ENCODE measurements at regions not wholly inside any gene's neighbourhood (a gene's known extent, or its start where the extent isn't known, plus 50 kb on each side); places are given as distances from the start of the nearest gene placed in this dataset.
"Not testable (repeated sequence)": the region's sequence is repeated elsewhere in the genome, so short reads cannot be mapped to it uniquely, and the experiment has no call there.

DNA sequence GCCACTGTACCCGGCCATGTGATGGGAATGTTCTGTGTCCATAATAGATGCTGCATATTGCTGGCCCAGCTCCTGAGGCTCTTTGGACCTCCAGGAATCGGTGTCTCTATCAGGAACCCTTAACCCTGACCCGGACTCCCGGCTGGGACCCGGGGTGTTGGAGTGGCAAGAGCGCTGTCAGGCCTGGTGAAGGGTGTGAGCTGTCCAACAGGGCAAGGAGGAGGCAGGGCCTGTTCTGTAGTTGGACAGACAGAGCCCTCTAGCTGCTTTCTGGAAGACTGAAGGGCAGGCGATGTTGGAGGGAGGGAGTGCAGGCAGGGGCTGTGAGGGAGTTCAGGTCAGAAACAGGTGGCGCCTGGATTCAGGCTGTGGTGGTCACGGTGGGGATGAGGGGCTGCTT, 3082.3 kb downstream of the RPIA start:
- not testable (repeated sequence) for DNase-seq (ENCODE audit: low read depth); H3K4me3 ChIP-seq (ENCODE audit: low read depth, low read length)

DNA sequence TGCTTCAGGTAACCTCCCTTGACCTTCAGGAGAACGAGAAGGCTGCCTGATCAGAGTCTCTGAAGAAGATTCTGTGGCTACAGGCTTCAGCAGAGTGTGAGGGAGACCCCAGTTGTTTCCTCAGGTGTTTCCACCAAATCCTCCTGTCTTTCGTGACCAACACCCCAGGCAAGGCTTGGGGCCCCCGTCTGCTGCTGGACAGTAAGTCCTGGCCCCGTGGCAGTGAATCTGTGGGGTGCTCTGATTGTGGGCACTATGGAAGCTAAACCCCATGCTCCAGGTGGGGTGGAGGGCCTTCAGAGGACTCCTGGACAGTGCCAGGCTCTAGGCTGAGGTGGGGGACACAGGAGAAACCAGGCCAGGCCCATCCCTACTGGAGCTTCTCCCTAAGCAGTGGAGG, 3083.7 kb downstream of the RPIA start:
- not testable (repeated sequence) for H3K4me3 ChIP-seq (ENCODE audit: low read depth, low read length); DNase-seq (ENCODE audit: low read depth)

DNA sequence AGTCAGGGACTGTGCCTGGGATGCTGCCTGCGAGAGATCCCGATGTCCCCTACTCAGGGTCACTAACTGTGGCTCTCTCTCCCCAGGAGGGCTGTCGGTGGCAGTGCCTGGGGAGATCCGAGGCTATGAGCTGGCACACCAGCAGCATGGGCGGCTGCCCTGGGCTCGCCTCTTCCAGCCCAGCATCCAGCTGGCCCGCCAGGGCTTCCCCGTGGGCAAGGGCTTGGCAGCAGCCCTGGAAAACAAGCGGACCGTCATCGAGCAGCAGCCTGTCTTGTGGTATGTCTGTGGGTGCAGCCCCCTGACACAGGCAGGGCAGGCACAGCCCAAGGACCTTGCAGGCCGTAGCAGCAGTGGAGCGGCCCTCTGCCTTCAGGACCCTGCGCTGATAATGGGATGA, 3088.9 kb downstream of the RPIA start:
- DNase-seq (ENCODE audit: low read depth); H3K4me3 ChIP-seq (ENCODE audit: low read depth, low read length): not testable (repeated sequence)

DNA sequence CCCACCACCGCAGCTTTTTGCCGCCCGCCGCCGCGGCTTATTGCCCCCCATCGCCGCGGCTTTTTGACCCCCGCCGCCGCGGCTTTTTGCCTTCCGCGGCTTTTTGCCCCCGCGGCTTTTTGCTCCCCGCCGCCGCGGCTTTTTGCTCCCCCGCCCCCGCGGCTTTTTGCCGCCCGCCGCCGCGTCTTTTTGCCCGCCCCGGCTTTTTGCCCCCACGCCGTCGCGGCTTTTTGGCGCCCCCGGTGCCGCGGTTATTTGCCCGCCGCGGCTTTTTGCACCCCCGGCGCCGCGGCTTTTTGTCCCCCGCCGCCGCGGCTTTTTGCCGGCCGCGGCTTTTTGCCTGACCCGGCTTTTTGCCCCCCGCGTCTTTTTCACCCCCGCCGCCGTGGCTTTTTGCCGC, 3061.8 kb upstream of the TEKT4 start:
- not testable (repeated sequence) for DNase-seq (ENCODE audit: low read depth); H3K4me3 ChIP-seq (ENCODE audit: low read depth, low read length)

DNA sequence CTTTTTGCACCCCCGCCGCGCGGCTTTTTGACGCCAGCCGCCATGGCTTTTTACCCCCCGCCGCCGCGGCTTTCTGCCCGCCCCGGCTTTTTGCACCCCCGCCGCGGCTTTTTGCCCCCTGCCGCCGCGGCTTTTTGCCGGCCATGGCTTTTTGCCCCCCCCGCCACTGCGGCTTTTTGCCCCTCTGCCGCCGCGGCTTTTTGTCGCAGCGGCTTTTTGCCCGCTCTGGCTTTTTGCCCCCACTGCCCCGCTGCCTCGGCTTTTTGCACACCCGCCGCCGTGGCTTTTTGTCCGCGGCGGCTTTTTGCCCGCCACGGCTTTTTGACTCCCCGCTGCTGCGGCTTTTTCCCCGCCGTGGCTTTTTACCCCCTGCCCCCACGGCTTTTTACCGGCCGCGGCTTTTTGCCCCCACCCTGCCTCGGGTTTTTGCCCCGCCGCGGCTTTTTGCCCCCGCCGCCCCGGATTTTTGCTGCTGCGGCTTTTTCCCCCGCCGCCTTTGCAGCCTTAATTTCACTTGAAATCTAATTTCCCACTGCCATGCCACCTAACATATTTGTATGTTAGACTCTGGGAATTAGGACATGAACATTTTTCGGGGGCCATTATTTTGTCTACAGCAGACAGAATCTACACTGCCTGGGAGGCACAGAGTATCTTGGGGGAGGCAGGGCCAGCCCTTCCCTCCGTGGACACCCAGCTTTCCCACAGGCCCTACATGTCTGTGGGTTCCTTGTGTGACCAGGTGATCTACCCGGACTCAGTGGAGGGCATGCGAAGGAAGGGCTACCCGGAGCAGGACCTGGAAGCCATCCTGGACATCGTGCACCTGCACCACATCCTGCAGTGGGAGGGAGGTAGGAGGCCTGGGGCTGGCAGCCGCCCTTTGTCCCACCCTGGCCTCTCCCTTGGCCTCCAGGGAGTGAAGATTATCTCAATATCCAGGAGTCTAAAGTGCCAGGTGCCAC, 3031.0 kb upstream of the TEKT4 start:
- no peak overlapping the region for H3K4me3 ChIP-seq (ENCODE audit: low read depth, low read length)
- TF ChIP-seq, protein P1, sequence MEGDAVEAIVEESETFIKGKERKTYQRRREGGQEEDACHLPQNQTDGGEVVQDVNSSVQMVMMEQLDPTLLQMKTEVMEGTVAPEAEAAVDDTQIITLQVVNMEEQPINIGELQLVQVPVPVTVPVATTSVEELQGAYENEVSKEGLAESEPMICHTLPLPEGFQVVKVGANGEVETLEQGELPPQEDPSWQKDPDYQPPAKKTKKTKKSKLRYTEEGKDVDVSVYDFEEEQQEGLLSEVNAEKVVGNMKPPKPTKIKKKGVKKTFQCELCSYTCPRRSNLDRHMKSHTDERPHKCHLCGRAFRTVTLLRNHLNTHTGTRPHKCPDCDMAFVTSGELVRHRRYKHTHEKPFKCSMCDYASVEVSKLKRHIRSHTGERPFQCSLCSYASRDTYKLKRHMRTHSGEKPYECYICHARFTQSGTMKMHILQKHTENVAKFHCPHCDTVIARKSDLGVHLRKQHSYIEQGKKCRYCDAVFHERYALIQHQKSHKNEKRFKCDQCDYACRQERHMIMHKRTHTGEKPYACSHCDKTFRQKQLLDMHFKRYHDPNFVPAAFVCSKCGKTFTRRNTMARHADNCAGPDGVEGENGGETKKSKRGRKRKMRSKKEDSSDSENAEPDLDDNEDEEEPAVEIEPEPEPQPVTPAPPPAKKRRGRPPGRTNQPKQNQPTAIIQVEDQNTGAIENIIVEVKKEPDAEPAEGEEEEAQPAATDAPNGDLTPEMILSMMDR (IDR thresholded peaks at IDR 0.05; ENCODE audit: insufficient read depth, low read length): no peak
- no peak for DNase-seq (ENCODE audit: low read depth)

DNA sequence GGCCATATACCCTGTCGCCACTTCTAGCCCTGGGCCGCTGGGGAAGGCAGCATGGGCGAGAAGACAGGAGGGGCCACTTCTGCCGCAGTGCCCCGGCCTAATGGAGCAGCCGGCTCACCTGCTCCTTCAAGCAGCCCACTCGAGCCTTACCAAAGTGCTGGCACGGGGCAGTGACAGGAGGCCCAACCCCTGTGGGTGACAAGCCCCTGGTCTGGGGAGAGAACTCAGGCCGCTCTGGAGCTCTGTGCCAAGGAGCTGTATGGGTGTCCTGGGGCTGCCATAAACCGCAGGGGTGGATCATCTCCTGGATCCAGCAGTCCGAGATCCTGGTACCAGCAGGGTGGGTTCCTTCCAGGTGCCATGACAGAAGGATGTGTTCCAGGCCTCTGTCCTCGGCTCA, 3029.0 kb upstream of the TEKT4 start:
- not testable (repeated sequence) for DNase-seq (ENCODE audit: low read depth); H3K4me3 ChIP-seq (ENCODE audit: low read depth, low read length)

DNA sequence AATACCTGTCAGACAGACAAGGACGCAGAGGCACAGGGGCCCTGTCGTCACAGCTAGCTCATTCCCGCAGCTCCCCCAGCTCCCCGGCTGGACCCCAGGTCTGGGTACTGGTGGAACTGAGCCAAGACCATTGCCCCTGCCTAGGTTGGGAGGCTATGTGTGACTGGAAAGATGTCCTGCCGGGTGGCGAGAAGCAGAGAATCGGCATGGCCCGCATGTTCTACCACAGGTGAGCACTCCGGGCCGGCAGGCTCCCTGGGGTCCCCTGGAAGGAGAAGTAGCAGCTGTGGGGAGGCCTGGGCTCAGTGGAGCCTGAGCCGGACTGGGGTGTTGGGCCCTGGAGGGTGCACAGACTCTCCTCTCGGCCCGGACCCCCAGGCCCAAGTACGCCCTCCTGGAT, 3028.3 kb upstream of the TEKT4 start:
- not testable (repeated sequence) for DNase-seq (ENCODE audit: low read depth); H3K4me3 ChIP-seq (ENCODE audit: low read depth, low read length)

DNA sequence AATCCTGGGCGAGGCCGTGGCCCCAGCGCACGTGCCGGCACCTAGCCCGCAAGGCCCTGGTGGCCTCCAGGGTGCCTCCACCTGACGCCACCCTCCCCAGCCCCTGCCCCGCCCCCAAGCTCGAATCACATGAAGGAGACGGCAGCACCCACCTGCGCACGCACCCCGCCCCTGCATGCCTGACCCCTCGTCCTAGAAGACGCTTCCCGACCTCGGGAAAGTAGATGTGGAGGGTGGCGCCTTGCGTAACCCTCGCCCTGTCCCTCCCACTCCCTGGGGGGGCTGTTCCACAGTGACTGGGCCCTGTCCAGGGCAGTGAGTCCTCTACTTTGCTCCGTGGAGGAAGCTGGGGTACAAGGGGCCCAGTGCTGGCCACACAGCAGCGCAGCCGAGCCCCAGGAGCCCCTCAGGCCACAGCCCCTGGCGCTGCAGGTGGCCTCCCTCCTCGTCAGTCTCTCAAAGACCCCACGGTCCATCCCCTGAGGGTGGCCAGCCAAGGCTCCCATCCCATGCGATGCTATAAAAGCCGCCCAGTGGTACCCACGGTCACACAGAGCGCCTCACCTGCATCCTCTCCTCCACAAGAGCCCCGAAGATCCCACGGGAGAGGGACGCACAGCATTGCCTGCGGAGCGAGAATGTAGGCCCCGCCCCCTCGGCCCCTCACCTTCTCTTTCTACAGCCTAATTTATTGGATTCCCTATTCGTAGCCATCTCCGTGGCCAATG, 3027.3 kb upstream of the TEKT4 start:
- not testable (repeated sequence) for H3K4me3 ChIP-seq (ENCODE audit: low read depth, low read length); DNase-seq (ENCODE audit: low read depth)

DNA sequence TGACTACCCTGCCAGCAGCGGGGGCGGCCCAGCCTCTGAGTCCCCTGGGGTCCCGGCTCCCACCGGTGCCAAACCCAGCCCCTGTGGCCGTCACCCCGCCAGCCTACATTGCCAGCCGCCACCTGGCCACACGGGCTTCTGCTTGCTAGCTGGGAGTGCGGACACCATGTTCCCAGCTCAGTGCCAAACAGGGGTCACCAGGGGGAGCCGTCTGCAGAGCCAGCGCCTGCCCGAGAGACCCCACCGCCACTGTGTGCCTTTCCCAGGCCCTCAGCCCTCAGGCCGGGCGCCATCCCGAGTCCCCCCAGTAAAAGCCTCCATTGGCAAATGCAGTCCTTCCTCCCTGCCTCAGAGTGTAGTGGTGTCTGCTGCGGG, 3026.8 kb upstream of the TEKT4 start:
- H3K4me3 ChIP-seq (ENCODE audit: low read depth, low read length); DNase-seq (ENCODE audit: low read depth): not testable (repeated sequence)

DNA sequence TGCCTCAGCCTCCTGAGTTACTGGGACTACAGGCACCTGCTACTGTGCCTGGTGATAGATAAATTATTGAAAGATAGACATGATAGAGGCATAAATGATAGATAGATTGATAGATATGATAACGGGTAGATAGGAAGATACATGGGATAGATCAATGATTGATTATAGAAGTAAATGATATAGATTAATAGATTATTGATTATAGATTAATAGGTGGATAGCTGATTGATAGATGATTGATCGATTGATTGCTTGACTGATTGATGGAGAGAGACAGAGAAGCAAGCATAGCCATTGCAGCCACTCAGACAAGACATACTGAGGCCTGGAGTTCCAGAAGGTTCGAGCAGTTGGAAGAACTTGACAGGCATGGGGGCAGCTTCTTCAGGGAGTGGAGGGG, 3024.8 kb upstream of the TEKT4 start:
- not testable (repeated sequence) for DNase-seq (ENCODE audit: low read depth)

DNA sequence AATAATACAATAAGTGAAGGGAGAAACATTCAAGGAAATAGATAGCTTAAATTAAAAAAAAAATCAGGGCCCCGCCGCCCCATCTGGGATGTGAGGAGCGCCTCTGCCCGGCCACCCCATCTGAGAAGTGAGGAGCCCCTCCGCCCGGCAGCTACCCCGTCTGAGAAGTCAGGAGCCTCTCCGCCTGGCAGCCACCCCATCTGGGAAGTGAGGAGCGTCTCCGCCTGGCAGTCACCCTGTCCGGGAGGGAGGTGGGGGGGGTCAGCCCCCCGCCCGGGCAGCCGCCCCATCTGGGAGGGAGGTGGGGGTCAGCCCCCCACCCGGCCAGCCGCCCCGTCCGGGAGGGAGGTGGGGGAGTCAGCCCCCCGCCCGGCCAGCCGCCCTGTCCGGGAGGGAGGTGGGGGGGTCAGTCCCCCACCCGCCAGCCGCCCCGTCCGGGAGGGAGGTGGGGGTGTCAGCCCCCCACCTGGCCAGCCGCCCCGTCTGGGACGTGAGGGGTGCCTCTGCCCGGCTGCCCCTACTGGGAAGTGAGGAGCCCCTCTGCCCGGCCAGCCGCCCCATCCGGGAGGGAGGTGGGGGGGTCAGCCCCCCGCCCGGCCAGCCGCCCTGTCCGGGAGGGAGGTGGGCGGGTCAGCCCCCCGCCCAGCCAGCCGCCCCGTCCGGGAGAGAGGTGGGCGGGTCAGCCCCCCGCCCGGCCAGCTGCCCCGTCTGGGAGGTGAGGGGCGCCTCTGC, 3019.4 kb upstream of the TEKT4 start:
- not testable (repeated sequence) for DNase-seq (ENCODE audit: low read depth); H3K4me3 ChIP-seq (ENCODE audit: low read depth, low read length)

More for the DNA sequence above, 3024.8 kb upstream of the TEKT4 start:
- H3K4me3 ChIP-seq (ENCODE audit: low read depth, low read length): not testable (repeated sequence)

DNA sequence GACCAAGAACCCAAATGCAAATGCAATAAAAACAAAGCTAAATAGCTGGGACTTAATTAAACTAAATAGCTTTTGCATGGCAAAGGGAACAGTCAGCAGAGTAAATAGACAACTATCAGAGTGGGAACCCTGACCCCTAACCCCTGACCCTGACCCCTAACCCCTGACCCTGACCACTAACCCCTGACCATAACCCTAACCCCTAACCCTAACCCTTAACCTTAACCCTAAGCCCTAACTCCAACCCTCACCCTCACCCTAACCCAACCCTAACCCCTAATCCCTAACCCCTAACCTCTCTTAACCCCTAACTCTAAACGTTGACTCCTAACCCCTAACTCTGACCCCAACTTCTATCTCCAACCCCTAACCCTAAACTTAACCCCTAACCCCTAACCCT, 3014.3 kb upstream of the TEKT4 start:
- DNase-seq (ENCODE audit: low read depth); H3K4me3 ChIP-seq (ENCODE audit: low read depth, low read length): not testable (repeated sequence)

DNA sequence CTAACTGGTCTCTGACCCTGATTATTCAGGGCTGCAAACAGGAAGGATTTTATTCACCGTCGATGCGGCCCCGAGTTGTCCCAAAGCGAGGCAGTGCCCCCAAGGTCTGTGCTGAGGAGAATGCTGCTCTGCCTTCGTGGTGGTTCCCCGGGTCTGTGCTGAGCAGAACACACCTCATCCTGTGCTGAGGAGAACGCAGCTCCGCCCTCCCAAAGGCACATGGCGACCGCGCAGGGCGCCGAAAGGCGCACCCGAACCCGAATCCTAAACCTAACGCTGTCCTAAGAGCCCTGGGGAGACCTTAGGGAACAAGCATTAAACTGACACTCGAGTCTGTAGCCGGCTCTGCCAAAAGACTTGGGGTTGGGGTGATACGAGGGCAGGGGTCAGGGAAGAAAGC, 3013.5 kb upstream of the TEKT4 start:
- not testable (repeated sequence) for H3K4me3 ChIP-seq (ENCODE audit: low read depth, low read length); DNase-seq (ENCODE audit: low read depth)

DNA sequence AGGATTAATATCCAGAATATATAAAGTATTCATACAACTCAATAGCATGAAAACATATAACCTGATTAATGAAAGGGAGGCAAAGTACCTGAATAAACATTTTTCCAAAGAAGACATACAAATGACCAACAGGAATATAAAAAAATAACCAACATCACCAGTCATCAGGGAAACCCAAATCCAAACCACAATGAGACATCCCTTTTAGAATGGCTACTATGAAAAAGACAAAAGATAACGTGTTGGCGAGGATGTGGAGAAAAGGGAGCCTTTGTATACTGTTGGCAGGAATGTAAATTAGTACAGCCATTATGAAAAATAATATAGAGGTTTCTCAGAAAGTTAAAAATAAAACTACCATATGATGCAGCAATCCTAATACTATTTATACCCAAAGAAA, 2999.5 kb upstream of the TEKT4 start:
- DNase-seq (ENCODE audit: low read depth): not testable (repeated sequence)

DNA sequence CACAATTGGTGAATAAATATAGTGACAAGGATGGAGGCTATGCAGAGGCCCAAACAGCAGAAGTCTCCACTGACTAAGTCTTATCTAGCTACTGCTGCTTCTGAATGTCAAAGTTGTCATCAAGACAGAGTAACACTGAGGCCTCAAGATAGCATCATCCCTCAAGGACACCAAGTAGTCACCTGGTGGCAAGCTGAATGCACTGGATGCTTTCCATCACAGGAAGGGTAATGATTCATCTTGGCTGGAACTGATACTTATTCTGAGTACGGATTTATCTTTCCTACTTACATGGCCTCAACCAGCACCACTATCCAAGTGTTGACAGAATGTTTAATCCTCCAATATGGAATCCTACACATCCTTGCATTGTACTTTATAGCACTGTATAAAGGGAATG, 2997.8 kb upstream of the TEKT4 start:
- not testable (repeated sequence) for H3K4me3 ChIP-seq (ENCODE audit: low read depth, low read length)

More for the DNA sequence above, 2999.5 kb upstream of the TEKT4 start:
- not testable (repeated sequence) for H3K4me3 ChIP-seq (ENCODE audit: low read depth, low read length)

DNA sequence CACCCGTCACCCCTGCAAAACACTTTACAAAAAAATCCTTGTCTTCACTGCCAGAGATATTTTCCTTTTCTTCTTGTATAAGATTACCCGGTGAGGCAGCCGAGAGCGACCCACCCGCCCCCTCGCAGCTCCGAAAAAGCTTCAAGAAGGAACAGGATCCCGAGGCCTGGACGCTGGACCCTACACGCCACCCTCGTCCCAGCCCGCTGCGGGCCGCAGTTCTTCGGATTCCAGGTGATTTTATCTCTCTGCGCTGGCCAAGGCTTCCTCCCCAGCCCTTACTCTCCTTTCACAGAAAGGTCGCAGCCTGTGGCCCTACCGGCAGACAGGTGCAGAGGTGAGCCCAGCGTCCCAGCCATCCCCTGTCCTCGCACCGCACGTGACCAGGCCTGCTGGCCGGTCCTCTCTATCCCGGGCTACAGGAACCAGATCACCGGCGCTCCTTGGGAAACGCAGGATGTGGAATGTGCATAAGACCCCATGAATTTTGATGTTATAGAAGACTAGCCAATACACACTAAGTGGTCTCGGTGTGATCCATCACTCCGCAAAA, 2993.5 kb upstream of the TEKT4 start:
- H3K4me3 ChIP-seq (ENCODE audit: low read depth, low read length); DNase-seq (ENCODE audit: low read depth): not testable (repeated sequence)

More for the DNA sequence above, 2997.8 kb upstream of the TEKT4 start:
- DNase-seq (ENCODE audit: low read depth): not testable (repeated sequence)

Data from fibroblast of the aortic adventitia (primary cell).